Loucy (cell line): ENCODE measurements at regions not wholly inside any gene's neighbourhood (a gene's known extent, or its start where the extent isn't known, plus 50 kb on each side); places are given as distances from the start of the nearest gene placed in this dataset.

ENCODE experiments used
- H2AFZ ChIP-seq: fragments of 200-600 bp; sonication (generic); 2 replicates; pipeline ENCODE4 v1.6.0; 2016; ENCODE audit warnings: antibody characterized with exemption, mild to moderate bottlenecking, low read length, moderate library complexity
- H3F3A ChIP-seq: fragments of 200-600 bp; 2 replicates; pipeline ENCODE4 v1.6.0; 2016; ENCODE audit warnings: antibody characterized with exemption, low read depth, mild to moderate bottlenecking
- H3K27me3 ChIP-seq: fragments of 200-600 bp; sonication (generic); 2 replicates; pipeline ENCODE4 v1.6.1; 2014; ENCODE audit warnings: low read length, mild to moderate bottlenecking; ENCODE audit not compliant: insufficient read depth, poor library complexity, severe bottlenecking
- H3K36me3 ChIP-seq: fragments of 200-600 bp; sonication (generic); 2 replicates; pipeline ENCODE4 v1.6.1; 2016; ENCODE audit warnings: low read length; ENCODE audit not compliant: insufficient read depth
- H3K4me1 ChIP-seq: fragments of 200-600 bp; sonication (generic); 2 replicates; pipeline ENCODE4 v1.5.1; 2014; ENCODE audit warnings: low read length, mild to moderate bottlenecking; ENCODE audit not compliant: insufficient read depth, poor library complexity, severe bottlenecking
- H3K4me2 ChIP-seq: fragments of 200-600 bp; sonication (generic); 2 replicates; pipeline ENCODE4 v1.6.0; 2014; ENCODE audit warnings: antibody characterized with exemption, low read length, low read depth, mild to moderate bottlenecking; ENCODE audit not compliant: poor library complexity, severe bottlenecking
- H3K4me3 ChIP-seq: fragments of 200-600 bp; sonication (generic); 2 replicates; pipeline ENCODE4 v1.5.1; 2014; ENCODE audit warnings: low read length, mild to moderate bottlenecking, mixed read lengths; ENCODE audit not compliant: poor library complexity, severe bottlenecking
- H3K79me2 ChIP-seq: fragments of 200-600 bp; sonication (generic); 2 replicates; pipeline ENCODE4 v1.6.1; 2014; ENCODE audit warnings: low read length; ENCODE audit not compliant: insufficient read depth
- H3K9ac ChIP-seq: fragments of 200-600 bp; sonication (generic); 2 replicates; pipeline ENCODE4 v1.6.0; 2014; ENCODE audit warnings: mild to moderate bottlenecking, low read depth, low read length, moderate library complexity; ENCODE audit not compliant: poor library complexity, severe bottlenecking
- H3K9me2 ChIP-seq: fragments of 200-600 bp; sonication (generic); replicated peaks from 2 replicates; pipeline ENCODE4 v1.6.1; 2016; ENCODE audit warnings: low read depth, low read length, mixed read lengths
- H3K9me3 ChIP-seq: fragments of 200-600 bp; sonication (generic); 2 replicates; pipeline ENCODE4 v1.6.1; 2014; ENCODE audit warnings: mild to moderate bottlenecking, antibody characterized with exemption, low read length, low read depth; ENCODE audit not compliant: insufficient read depth
- H4K20me1 ChIP-seq: fragments of 200-600 bp; sonication (generic); 2 replicates; pipeline ENCODE4 v1.6.0; 2014; ENCODE audit warnings: antibody characterized with exemption, low read length, mild to moderate bottlenecking; ENCODE audit not compliant: insufficient read depth, poor library complexity, severe bottlenecking
- EZH2phosphoT487 ChIP-seq: fragments of 200-600 bp; IDR thresholded peaks from 2 replicates; pipeline ENCODE4 v1.6.1; 2018; ENCODE audit warnings: antibody characterized with exemption, mild to moderate bottlenecking, moderate library complexity, borderline replicate concordance
- TF ChIP-seq, protein P1 (sequence below): fragments of 200-600 bp; sonication (generic); conservative IDR thresholded peaks from 2 replicates; pipeline ENCODE4 v1.5.1; 2014; ENCODE audit warnings: mild to moderate bottlenecking, antibody characterized with exemption, low read length

DNA sequence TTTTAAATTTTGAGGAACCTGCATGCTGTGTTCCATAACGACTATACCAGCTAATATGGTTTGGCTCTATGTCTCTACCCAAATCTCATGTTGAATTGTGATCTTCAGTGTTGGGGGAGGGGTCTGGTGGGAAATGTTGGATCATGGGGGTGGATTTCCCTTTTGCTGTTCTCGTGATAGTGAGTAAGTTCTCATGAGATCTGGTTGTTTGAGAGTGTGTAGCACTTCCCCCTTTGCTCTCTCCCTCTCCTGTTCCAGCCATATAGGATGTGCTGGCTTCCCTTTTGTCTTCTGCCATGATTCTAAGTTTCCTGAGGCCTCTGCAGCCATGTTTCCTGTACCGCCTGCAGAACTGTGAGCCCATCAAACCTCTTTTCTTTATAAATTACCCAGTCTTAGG is 61.8 kb upstream of the NEDD9 start:
- Histone ChIP-seq H3K4me1 (no peaks in the 10 kb centered on the region), H3K79me2 (no peaks in the 10 kb centered on the region), H3K36me3 (0 out of 2 replicates have a peak, but pooled peaks cover 5% of the 10 kb centered on the region), H3K9me2 (no peaks in the 10 kb centered on the region), H4K20me1 (no peaks in the 10 kb centered on the region), H2AFZ (no peak overlapping the region), H3K27me3 (no peaks in the 10 kb centered on the region), H3K4me3 (no peak overlapping the region), H3K4me2 (no peak overlapping the region), H3F3A (no peaks in the 10 kb centered on the region), H3K9me3 (0 out of 2 replicates have a peak, but pooled peaks cover 2% of the 10 kb centered on the region), H3K9ac (no peak overlapping the region)
- no peak for TF ChIP-seq EZH2phosphoT487
- TF ChIP-seq, protein P1, sequence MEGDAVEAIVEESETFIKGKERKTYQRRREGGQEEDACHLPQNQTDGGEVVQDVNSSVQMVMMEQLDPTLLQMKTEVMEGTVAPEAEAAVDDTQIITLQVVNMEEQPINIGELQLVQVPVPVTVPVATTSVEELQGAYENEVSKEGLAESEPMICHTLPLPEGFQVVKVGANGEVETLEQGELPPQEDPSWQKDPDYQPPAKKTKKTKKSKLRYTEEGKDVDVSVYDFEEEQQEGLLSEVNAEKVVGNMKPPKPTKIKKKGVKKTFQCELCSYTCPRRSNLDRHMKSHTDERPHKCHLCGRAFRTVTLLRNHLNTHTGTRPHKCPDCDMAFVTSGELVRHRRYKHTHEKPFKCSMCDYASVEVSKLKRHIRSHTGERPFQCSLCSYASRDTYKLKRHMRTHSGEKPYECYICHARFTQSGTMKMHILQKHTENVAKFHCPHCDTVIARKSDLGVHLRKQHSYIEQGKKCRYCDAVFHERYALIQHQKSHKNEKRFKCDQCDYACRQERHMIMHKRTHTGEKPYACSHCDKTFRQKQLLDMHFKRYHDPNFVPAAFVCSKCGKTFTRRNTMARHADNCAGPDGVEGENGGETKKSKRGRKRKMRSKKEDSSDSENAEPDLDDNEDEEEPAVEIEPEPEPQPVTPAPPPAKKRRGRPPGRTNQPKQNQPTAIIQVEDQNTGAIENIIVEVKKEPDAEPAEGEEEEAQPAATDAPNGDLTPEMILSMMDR = no peak

DNA sequence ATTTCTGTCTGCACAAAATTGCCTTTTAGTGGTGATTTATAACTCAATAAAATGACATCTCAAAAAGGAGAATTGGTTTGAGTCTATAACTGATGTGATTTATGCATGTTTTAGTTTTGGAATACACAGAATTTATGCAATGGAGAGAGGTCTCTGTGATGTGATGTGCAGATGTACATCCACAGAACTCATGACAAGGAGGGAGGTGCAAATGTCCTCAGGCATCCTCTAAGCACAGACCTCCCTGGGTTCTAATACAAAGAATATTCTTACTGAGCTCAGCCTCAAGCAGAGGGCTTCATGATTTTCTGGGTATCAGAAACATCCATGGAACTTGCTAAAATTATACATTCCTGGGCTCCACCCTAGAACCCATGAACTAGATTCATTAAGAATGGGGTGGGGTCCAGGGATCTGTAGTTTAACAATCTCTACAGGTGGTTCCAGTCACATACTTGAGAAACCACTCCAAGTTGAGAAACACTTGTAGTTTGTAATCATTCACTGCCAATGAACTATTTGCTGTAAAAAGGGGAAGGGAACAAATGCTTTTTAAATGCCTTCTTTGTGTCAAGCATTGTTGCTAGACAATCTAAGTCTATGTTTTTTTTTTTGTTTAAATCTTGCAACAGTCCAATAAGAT is 60.2 kb upstream of the NEDD9 start:
- TF ChIP-seq, protein P1 = no peak
- no peak for TF ChIP-seq EZH2phosphoT487
- Histone ChIP-seq H3K4me2 (no peak overlapping the region), H3K4me1 (no peaks in the 10 kb centered on the region), H3K9me2 (no peaks in the 10 kb centered on the region), H2AFZ (no peak overlapping the region), H3F3A (no peaks in the 10 kb centered on the region), H3K4me3 (no peak overlapping the region), H4K20me1 (no peaks in the 10 kb centered on the region), H3K79me2 (no peaks in the 10 kb centered on the region), H3K36me3 (0 out of 2 replicates have a peak, but pooled peaks cover 5% of the 10 kb centered on the region), H3K27me3 (no peaks in the 10 kb centered on the region), H3K9ac (no peak overlapping the region), H3K9me3 (0 out of 2 replicates have a peak, but pooled peaks cover 2% of the 10 kb centered on the region)

DNA sequence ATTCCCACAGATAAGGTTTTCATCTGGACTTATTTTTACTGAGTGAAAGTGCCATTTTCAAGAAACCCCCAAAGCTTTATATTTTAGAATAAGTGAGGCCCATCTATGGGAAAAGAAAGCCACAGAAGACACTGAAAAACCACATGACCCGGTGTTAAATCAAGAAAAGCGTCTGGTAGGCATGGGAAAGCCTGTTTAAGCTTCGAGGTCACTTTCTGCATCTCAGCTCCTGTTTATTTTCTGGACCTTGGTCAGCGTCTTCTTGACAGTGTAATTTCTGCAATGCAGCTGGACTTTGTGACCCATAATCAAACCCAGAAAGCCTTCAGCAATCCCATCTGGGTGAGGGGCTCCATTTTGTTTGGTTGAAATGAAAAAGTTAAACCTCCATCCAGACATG is 59.6 kb upstream of the NEDD9 start:
- no peaks in the 10 kb centered on the region for H4K20me1 ChIP-seq
- H3K27me3 ChIP-seq = no peaks in the 10 kb centered on the region
- H2AFZ ChIP-seq = no peak overlapping the region
- no peak overlapping the region for H3K4me3 ChIP-seq
- no peaks in the 10 kb centered on the region for H3K79me2 ChIP-seq
- TF ChIP-seq, protein P1 = no peak
- no peak for TF ChIP-seq EZH2phosphoT487
- 0 out of 2 replicates have a peak, but pooled peaks cover 2% of the 10 kb centered on the region for H3K9me3 ChIP-seq
- no peaks in the 10 kb centered on the region for H3F3A ChIP-seq
- H3K9ac ChIP-seq = no peak overlapping the region
- no peaks in the 10 kb centered on the region for H3K9me2 ChIP-seq
- no peaks in the 10 kb centered on the region for H3K4me1 ChIP-seq
- 0 out of 2 replicates have a peak, but pooled peaks cover 5% of the 10 kb centered on the region for H3K36me3 ChIP-seq
- H3K4me2 ChIP-seq = no peak overlapping the region
